GM19455 (cell line): ENCODE measurements at regions not wholly inside any gene's neighbourhood (a gene's known extent, or its start where the extent isn't known, plus 50 kb on each side); places are given as distances from the start of the nearest gene placed in this dataset.
"Not testable (repeated sequence)": the region's sequence is repeated elsewhere in the genome, so short reads cannot be mapped to it uniquely, and the experiment has no call there.

Experiments
- ATAC-seq: cut with Tn5 transposase; IDR thresholded peaks from one replicate; pipeline ENCODE4 v1.9.1; 2021; ENCODE audit not compliant: unreplicated experiment

GRCh38 chr17:77288115-77288619, 147.4 kb downstream of the SEC14L1 start:
- ATAC-seq = no peak

- ATAC-seq = not testable (repeated sequence)
These were observed 150.2 kb downstream of the SEC14L1 start for GRCh38 chr17:77290759-77291558.

- no peak for ATAC-seq
These were observed 151.0 kb downstream of the SEC14L1 start for GRCh38 chr17:77291591-77292386.

- ATAC-seq = no peak
These were observed 154.0 kb downstream of the SEC14L1 start for GRCh38 chr17:77294761-77295160.

- ATAC-seq = no peak
These were observed 154.6 kb downstream of the SEC14L1 start for GRCh38 chr17:77295241-77295853.

- ATAC-seq = no peak
These were observed 156.1 kb downstream of the SEC14L1 start for GRCh38 chr17:77296769-77297409.

- ATAC-seq = no peak
These were observed 157.2 kb downstream of the SEC14L1 start for GRCh38 chr17:77297693-77298666.

GRCh38 chr17:77298811-77299210, 158.0 kb downstream of the SEC14L1 start:
- ATAC-seq = no peak

- no peak for ATAC-seq
These were observed 158.7 kb downstream of the SEC14L1 start for GRCh38 chr17:77299256-77300015.

GRCh38 chr17:77300016-77300686, 159.4 kb downstream of the SEC14L1 start:
- no peak for ATAC-seq

GRCh38 chr17:77301694-77302266, 161.0 kb downstream of the SEC14L1 start:
- no peak for ATAC-seq

GRCh38 chr17:77302682-77303081, 161.9 kb downstream of the SEC14L1 start:
- no peak for ATAC-seq

- ATAC-seq = no peak
These were observed 162.9 kb downstream of the SEC14L1 start for GRCh38 chr17:77303620-77304019.

- ATAC-seq = no peak
These were observed 163.4 kb downstream of the SEC14L1 start for GRCh38 chr17:77304051-77304745.

- no peak for ATAC-seq
These were observed 164.1 kb downstream of the SEC14L1 start for GRCh38 chr17:77304746-77305473.

GRCh38 chr17:77306048-77306789, 165.4 kb downstream of the SEC14L1 start:
- ATAC-seq = no peak
